GM21367 (cell line): ENCODE measurements at regions not wholly inside any gene's neighbourhood (a gene's known extent, or its start where the extent isn't known, plus 50 kb on each side); places are given as distances from the start of the nearest gene placed in this dataset.
"Not testable (repeated sequence)": the region's sequence is repeated elsewhere in the genome, so short reads cannot be mapped to it uniquely, and the experiment has no call there.

ENCODE experiments used
- ATAC-seq: cut with Tn5 transposase; IDR thresholded peaks from one replicate; pipeline ENCODE4 v1.9.1; 2021; ENCODE audit not compliant: unreplicated experiment

DNA sequence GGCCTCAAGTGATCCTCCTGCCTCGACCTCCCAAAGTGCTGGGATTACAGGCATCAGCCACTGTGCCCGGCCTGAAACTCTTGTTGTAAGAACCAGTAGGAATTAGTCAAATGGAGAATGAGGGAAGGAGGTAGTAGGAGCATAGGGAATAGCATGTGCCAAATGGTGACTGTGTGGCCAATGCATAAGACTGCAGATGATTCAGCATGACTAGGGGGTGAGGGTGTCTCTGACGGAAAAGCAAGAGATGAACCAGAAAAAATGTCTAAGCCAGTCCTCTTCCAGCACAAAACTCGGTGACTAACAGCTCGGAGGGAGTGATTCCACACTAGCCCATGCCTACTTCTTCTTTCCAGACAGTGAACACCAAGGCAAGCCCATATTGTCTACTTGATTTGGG is 58.2 kb upstream of the DUSP21 start:
- ATAC-seq, result no peak

- ATAC-seq, result no peak
Observed at GRCh38 chrX:44784241-44784640, 59.6 kb upstream of the DUSP21 start.

DNA sequence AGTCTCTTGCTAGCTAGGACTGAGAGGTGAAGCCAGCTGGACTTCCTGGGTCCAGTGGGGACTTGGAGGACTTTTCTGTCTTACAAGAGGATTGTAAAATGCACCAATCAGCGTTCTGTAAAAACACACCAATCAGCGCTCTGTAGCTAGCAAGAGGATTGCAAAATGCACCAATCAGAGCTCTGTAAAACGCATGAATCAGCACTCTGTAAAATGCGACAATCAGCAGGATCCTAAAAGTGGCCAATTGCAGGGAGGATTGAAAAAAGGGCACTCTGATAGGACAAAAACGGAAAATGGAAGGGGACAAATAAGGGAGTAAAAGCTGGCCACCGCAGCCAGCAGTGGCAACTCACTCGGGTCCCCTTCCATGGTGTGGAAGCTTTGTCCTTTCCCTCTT is 65.6 kb upstream of the DUSP21 start:
- no peak for ATAC-seq

- no peak for ATAC-seq
Observed at GRCh38 chrX:44775726-44776125, 68.1 kb upstream of the DUSP21 start.

DNA sequence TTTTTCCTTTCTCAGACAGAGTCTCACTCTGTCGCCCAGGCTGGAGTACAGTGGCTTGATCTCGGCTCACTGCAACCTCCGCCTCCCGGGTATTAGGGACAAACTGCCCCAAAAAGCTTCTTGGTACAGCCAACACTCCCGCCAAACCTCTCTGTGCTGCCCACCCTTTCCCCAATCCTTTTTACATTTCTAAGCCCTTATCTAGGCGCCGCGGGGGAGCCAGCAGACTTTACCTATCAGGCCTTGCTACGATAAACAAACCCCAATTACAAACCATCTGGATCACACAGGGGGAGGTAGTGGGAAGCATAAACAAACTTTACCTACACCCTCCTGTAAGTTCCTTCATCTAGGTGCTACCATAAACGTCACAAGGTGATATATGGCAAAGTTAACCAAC is 69.8 kb upstream of the DUSP21 start:
- not testable (repeated sequence) for ATAC-seq

DNA sequence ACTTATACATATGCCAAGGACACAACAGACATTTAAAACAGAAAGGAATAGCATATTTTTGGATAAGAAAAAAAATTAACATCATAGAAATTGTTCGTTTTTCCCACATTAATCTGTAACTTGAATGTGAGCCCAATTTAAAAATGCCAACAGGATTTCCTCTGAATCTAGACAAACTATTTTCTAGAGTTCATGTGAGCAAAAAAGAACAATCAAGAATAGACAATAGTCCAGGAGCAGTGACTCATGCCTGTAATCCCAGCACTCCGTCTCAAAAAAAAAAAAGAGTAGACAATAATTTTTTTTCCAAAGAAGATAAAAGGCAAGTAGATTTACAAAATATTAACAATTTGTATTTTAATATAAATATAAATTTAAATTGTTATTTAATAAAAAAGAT is 73.7 kb upstream of the DUSP21 start:
- ATAC-seq, result no peak

GRCh38 chrX:44767308-44767707 is 76.5 kb upstream of the DUSP21 start:
- ATAC-seq, result no peak

- no peak for ATAC-seq
Observed at GRCh38 chrX:44765556-44765955, 78.3 kb upstream of the DUSP21 start.

- no peak for ATAC-seq
Observed at GRCh38 chrX:44747969-44748368, 95.9 kb upstream of the DUSP21 start.

DNA sequence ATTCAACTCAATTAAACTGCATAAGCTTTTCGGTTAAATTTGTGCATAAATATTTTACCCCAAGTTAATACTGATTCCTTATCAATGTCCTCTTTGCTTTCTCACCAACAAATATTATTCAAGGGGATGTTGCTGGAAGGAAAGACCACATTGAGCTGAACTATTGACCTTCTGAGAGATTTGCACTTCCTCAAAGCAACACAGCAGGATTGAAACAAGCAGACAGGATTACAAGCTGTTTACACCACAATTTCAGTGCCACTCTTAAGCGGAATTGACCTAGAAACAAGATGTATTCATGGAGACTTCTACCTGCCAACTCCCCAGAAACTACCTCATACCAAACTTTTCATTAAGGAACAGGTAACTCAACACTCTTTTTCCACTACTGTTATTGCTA is 96.5 kb upstream of the DUSP21 start:
- ATAC-seq, result no peak

GRCh38 chrX:44744799-44745198 is 99.0 kb upstream of the DUSP21 start:
- no peak for ATAC-seq

DNA sequence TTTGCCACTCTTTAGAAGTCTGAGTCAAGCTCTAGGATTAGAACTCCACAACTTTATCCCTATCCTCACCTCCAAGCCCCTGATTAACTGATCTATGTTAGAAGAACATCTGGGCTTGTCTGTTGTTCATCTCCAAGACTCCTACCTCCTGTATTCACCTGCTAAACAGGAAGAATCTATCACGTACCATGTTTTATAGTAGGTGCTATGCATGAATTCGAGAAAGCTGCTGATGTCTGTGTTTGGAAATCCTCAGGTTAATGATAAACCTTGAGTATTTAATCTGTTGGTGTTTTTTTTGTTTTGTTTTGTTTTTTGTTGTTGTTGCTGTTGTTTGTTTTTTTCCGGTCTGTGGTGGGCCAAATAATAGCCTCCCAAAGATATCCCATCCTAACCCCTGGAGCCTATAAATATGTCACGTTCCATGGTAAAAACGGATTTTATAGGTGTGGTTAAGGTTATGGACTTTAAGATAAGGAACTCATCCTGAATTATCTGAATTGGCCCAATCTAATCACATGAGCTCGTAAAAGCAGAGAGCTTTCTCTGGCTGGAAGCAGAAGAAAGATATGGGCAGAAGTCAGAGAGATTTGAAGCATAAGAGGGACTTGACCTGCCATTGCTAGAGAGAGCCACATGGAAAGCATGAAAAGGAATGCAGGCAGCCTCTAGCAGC is 101.2 kb upstream of the DUSP21 start:
- no peak for ATAC-seq

DNA sequence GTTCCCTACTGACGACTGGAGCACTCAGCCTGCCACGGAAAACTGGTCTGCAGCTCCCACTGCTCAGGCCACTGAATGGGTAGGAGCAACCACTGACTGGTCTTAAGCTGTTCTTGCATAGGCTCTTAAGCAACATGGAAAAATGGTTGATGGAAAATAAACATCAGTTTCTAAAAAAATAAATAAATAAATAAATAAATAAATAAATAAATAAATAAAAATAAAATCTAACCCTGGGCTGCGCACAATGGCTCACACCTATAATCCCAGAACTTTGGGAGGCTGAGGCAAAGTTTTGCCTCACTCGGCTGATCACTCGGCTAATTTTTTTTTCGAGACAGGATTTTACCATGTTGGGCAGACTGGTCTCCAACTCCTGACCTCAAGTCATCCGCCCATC is 102.0 kb upstream of the DUSP21 start:
- ATAC-seq, result not testable (repeated sequence)

- not testable (repeated sequence) for ATAC-seq
Observed at GRCh38 chrX:44741458-44741857, 102.4 kb upstream of the DUSP21 start.

DNA sequence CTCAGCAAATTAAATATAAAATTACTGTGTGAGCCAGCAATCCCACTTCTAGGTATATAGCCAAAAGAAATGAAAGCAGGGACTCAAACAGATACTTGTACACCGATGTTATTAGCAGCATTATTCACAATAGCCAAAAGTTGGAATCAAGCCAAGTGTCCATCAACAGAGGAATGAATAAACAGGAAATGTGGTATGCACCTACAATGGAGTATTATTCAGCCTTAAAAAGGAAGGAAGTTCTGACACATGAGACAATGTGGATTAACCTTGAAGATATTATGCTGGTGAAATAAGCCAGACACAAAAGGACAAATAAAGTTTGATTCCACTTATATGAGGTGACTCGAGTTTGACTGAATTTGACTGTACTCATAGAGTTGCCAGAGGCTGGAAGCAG is 108.3 kb upstream of the DUSP21 start:
- ATAC-seq, result no peak

DNA sequence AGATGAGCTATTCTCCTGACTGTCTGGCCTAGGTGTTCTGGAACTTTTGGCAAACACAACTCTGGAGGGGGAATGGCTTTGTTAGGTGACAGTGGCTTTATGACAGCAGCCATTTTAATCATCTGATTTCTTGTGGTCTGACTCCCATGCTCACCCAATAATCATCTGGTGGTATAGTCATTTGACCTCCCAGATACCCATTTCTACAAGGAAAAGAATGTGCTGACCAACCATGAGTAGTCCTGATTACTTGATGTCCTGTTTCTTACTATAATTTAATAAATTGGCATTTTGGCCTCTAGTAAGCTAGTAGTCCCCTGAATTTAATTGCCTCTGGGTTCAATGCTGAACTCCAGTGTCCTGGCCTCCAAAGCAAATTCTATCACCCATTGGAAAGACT is 109.9 kb upstream of the DUSP21 start:
- ATAC-seq, result no peak

- ATAC-seq, result no peak
Observed at GRCh38 chrX:44731160-44731559, 112.7 kb upstream of the DUSP21 start.

GRCh38 chrX:44723426-44723825 is 120.4 kb upstream of the DUSP21 start:
- no peak for ATAC-seq

DNA sequence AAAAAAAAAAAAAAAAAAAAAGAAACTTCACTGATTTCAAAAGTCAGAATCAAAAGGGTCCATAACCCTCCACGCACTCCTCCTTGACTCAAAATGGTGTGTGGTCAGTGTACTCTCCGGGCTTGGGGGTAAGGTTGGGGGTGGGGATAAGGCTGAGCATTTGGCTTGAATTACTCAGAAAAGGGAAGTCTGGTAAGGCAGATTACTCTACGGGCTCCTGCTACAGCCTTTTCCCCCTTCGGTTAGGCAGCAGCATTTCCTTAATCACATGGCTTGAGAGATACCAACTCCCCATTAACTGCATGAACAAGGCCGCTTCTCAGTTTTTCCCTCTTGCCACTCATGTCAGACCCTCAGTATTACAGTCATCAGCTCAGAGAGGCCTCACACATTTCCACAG is 135.4 kb upstream of the DUSP21 start:
- ATAC-seq, result no peak

DNA sequence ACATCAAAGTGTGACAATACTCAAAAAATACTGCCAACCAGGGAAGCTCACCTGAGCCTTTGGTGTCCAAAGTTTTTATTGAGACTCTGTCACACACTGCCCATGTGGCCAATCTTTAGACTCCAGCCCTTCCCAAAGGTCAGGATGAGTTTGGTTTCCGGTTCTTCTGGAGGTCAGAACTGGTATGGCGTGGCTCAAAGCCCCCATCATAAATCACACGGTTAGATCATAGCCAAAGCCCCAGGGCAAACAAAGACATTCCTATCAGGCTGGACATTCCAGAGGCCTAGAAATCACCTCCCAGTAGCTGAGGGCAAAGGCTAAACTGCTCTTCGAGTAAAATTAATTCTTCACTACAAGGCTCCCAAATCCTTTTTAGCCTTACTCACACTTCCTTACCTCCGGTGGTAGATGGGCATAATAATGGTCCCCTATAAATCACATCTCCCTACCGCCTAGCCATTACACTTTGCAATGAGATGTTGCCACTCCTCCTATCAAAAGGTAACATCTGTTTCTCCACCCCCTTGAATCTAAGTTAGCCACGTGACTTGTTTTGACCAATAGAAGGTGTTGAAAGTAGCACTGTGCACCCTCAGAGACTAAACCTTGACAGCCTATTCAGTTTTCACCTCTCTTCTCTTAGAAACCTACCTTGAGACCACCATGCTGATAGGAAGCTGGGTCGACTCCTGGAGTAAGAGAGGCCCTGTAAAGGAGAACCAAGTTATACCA is 137.8 kb upstream of the DUSP21 start:
- ATAC-seq, result no peak

DNA sequence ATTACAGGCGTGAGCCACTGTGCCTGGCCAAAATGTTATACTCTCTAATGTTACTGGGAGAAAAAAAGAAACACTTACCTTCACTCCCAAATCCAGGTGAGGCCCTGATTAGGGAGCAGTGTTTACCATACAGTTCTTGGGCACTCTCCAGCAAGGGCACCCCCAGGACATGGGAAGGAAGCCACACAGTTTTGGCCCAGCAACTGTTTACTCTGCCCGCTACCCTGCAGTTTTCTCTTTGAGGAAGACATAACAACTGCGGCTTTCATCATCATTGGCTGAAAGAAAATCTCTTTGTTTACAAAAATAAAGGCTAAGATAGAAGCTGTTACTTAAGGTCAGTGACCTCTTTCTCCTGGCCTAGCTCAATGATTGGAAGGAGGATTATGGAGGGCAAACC is 145.5 kb upstream of the DUSP21 start:
- ATAC-seq, result no peak

DNA sequence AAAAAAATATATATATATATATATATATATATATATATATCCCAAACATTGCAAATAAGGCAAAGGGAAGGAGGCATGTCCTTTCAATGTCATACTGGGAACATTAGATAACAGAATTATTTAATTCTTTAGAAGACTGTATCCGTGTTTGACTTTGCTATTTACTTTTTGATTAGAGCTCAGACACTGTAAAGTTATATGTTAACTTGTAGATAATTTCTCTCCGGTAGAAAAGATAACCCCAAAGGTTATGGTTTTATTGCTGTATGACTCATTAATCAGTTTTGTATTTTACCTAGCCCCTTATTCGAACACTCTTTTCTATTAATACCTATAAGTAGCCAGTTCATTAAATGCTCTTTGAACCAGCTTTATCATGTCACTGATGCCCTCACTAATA is 150.6 kb upstream of the DUSP21 start:
- no peak for ATAC-seq

GRCh38 chrX:44690129-44690528 is 147.5 kb upstream of the FUNDC1 start:
- no peak for ATAC-seq
